ENCODE measurements at regions not wholly inside any gene's neighbourhood (a gene's known extent, or its start where the extent isn't known, plus 50 kb on each side); places are given as distances from the start of the nearest gene placed in this dataset.
A peak's percentile ranks its signal among the peaks of the same experiment; 100 is the strongest.
"Not testable (repeated sequence)": the region's sequence is repeated elsewhere in the genome, so short reads cannot be mapped to it uniquely, and the experiment has no call there.

- intact Hi-C loops (cut with DNase I), result no loop called here
- ATAC-seq, result no peak
- DNase-seq (ENCODE audit: missing footprints), result no peak
These were observed 51.2 kb upstream of the GPR31 start for GRCh38 chr6:167208819-167209576.

GRCh38 chr6:167209577-167209975 lies 51.8 kb upstream of the GPR31 start:
- no peak for DNase-seq (ENCODE audit: missing footprints)
- intact Hi-C loops (cut with DNase I), result no loop called here
- no peak for ATAC-seq

- peak; percentile 62 for ATAC-seq
- intact Hi-C loops (cut with DNase I), result no loop called here
These were observed 52.9 kb upstream of the GPR31 start for GRCh38 chr6:167210375-167211294.

GRCh38 chr6:167211295-167211648 lies 53.5 kb upstream of the GPR31 start:
- intact Hi-C loops (cut with DNase I), result no loop called here

More at GRCh38 chr6:167210375-167211294, 52.9 kb upstream of the GPR31 start:
- DNase-seq (ENCODE audit: missing footprints), result no peak

GRCh38 chr6:167211881-167212712 lies 54.3 kb upstream of the GPR31 start:
- ATAC-seq (no peak), DNase-seq (ENCODE audit: missing footprints) (no peak)
- intact Hi-C loops (cut with DNase I), result no loop called here

More at GRCh38 chr6:167211295-167211648, 53.5 kb upstream of the GPR31 start:
- ATAC-seq (no peak), DNase-seq (ENCODE audit: missing footprints) (no peak)

GRCh38 chr6:167212713-167213005 lies 54.9 kb upstream of the GPR31 start:
- intact Hi-C loops (cut with DNase I), result no loop called here
- ATAC-seq (no peak), DNase-seq (ENCODE audit: missing footprints) (no peak)

GRCh38 chr6:167214206-167214605 lies 56.4 kb upstream of the GPR31 start:
- intact Hi-C loops (cut with DNase I), result no loop called here

GRCh38 chr6:167215429-167216250 lies 57.9 kb upstream of the GPR31 start:
- not testable (repeated sequence) for DNase-seq (ENCODE audit: missing footprints); ATAC-seq
- intact Hi-C loops (cut with DNase I), result loop anchor here (5.0 kb wide), 1 partner anchor 77 kb away; the partner anchor contains the start of gene UNC93A

More at GRCh38 chr6:167214206-167214605, 56.4 kb upstream of the GPR31 start:
- ATAC-seq, result no peak
- DNase-seq (ENCODE audit: missing footprints), result no peak

- DNase-seq (ENCODE audit: missing footprints); ATAC-seq: not testable (repeated sequence)
- intact Hi-C loops (cut with DNase I), result loop anchor here (5.0 kb wide), 1 partner anchor 76 kb away; the partner anchor contains the start of gene UNC93A
These were observed 58.7 kb upstream of the GPR31 start for GRCh38 chr6:167216390-167217050.

GRCh38 chr6:167217073-167217472 lies 59.3 kb upstream of the GPR31 start:
- not testable (repeated sequence) for DNase-seq (ENCODE audit: missing footprints); ATAC-seq
- intact Hi-C loops (cut with DNase I), result loop anchor here (5.0 kb wide), 1 partner anchor 75 kb away; the partner anchor contains the start of gene UNC93A

GRCh38 chr6:167217951-167218759 lies 60.4 kb upstream of the GPR31 start:
- ATAC-seq; DNase-seq (ENCODE audit: missing footprints): not testable (repeated sequence)
- intact Hi-C loops (cut with DNase I), result loop anchor here (5.0 kb wide), 1 partner anchor 74 kb away; the partner anchor contains the start of gene UNC93A

- DNase-seq (ENCODE audit: missing footprints); ATAC-seq: not testable (repeated sequence)
- intact Hi-C loops (cut with DNase I), result loop anchor here (5.0 kb wide), 1 partner anchor 73 kb away; the partner anchor contains the start of gene UNC93A
These were observed 61.3 kb upstream of the GPR31 start for GRCh38 chr6:167219079-167219478.

- intact Hi-C loops (cut with DNase I), result loop anchor here (5.0 to 10.0 kb wide), 2 partner anchors 72 to 155 kb away; partner anchors contain the start of gene UNC93A
- ATAC-seq (no peak), DNase-seq (ENCODE audit: missing footprints) (no peak)
These were observed 62.3 kb upstream of the GPR31 start for GRCh38 chr6:167219967-167220512.

GRCh38 chr6:167221400-167222201 lies 63.8 kb upstream of the GPR31 start:
- intact Hi-C loops (cut with DNase I), result loop anchor here (10.0 kb wide), 1 partner anchor 153 kb away; no protein-coding TSS in a partner anchor
- DNase-seq (ENCODE audit: missing footprints) (no peak), ATAC-seq (no peak)
